Esophagus squamous epithelium (tissue), 5 donors: ENCODE measurements at regions not wholly inside any gene's neighbourhood (a gene's known extent, or its start where the extent isn't known, plus 50 kb on each side); places are given as distances from the start of the nearest gene placed in this dataset.

Source experiments
- DNase-seq: peaks from one replicate; lab custom pipeline; 2025; lab: John Stamatoyannopoulos, UW
- H3K27ac ChIP-seq, 4 donors: fragments of 200-600 bp; sonication (generic); one replicate each; pipeline ENCODE4 v1.5.1; 2016 to 2019; ENCODE audit warnings: mild to moderate bottlenecking in 1 of 4
- H3K27me3 ChIP-seq, 4 donors: fragments of 200-600 bp; sonication (generic); 1 replicate in 3 of 4; 2 replicates in 1 of 4; pipeline versions ENCODE4 v1.5.1 to v1.6.0; 2017 to 2021; ENCODE audit warnings: antibody characterized with exemption in 1 of 4
- H3K36me3 ChIP-seq, 3 donors: fragments of 200-600 bp; sonication (generic); one replicate each; pipeline ENCODE4 v1.5.1; 2016 to 2019
- H3K4me1 ChIP-seq, 3 donors: fragments of 200-600 bp; sonication (generic); one replicate each; pipeline ENCODE4 v1.5.1; 2017 to 2019
- H3K4me3 ChIP-seq, 4 donors: fragments of 200-600 bp; sonication (generic); 1 replicate in 3 of 4; 2 replicates in 1 of 4; pipeline ENCODE4 v1.5.1; 2016 to 2019; ENCODE audit warnings: mild to moderate bottlenecking in 2 of 4, moderate library complexity in 1 of 4
- H3K9me3 ChIP-seq, 3 donors: fragments of 200-600 bp; sonication (generic); one replicate each; pipeline ENCODE4 v1.5.1; 2016 to 2019
- POLR2A ChIP-seq, 4 donors: fragments of 450-650 bp; IDR thresholded peaks; one replicate each; pipeline ENCODE4 v1.6.1; 2017; ENCODE audit warnings: antibody characterized with exemption in 4 of 4, mild to moderate bottlenecking in 4 of 4, moderate library complexity in 3 of 4
- WGBS, 2 donors: methylation state at CpG; one replicate each; pipeline ENCODE4 v1.1.5; 2018; 5-methylcytosine and 5-hydroxymethylcytosine counted together
- intact Hi-C: fragments of 100-400 bp; cut with DNase I; formaldehyde crosslinking; loops from one replicate; pipeline ENCODE4 v1.15.0; 2022
- TF ChIP-seq, protein P1 (sequence below), 6 experiments: fragments of 450-650 bp in 4 of 6; fragments of 200-600 bp in 2 of 6; sonication (generic) in 2 of 6; IDR thresholded peaks; one replicate each; pipeline ENCODE4 v1.5.1; 2016 to 2019; ENCODE audit warnings: antibody characterized with exemption in 6 of 6, mild to moderate bottlenecking in 4 of 6, moderate library complexity in 4 of 6
- donor health status: DM: yes; HTN: yes; CAD: no.

DNA sequence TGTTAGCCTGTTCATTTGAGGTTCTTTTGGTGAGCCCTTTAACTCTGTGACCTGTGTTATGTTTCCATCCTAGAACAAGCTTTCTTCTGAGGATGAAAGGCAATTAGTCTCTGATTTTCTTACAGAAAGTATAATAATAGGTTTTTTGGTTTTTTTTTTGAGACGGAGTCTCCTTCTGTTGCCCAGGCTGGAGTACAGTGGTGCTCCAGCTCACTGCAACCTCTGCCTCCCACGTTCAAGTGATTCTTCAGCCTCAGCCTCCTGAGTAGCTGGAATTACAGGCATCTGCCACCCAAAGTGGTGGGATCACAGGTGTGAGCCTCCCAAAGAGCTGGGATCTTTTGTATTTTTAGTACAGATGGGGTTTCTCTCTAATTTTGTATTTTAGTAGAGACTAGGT lies 52.7 kb upstream of the SYNE2 start:
- H3K4me3 ChIP-seq: peak overlapping the region in 2 of 4 donors; percentile 38 to 55
- TF ChIP-seq POLR2A (IDR thresholded peaks at IDR 0.05): no peak
- TF ChIP-seq, protein P1, sequence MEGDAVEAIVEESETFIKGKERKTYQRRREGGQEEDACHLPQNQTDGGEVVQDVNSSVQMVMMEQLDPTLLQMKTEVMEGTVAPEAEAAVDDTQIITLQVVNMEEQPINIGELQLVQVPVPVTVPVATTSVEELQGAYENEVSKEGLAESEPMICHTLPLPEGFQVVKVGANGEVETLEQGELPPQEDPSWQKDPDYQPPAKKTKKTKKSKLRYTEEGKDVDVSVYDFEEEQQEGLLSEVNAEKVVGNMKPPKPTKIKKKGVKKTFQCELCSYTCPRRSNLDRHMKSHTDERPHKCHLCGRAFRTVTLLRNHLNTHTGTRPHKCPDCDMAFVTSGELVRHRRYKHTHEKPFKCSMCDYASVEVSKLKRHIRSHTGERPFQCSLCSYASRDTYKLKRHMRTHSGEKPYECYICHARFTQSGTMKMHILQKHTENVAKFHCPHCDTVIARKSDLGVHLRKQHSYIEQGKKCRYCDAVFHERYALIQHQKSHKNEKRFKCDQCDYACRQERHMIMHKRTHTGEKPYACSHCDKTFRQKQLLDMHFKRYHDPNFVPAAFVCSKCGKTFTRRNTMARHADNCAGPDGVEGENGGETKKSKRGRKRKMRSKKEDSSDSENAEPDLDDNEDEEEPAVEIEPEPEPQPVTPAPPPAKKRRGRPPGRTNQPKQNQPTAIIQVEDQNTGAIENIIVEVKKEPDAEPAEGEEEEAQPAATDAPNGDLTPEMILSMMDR (IDR thresholded peaks at IDR 0.05): no peak
- no peaks in the 10 kb centered on the region for H3K27me3 ChIP-seq
- H3K27ac ChIP-seq: no peak overlapping the region
- no peak for DNase-seq
- intact Hi-C loops: no loop called here
- no peaks in the 10 kb centered on the region for H3K9me3 ChIP-seq
- WGBS, 2 donors: 51 to 67% methylated on average over 2 of the region's 2 CpGs
- H3K36me3 ChIP-seq: no peaks in the 10 kb centered on the region
- peaks cover 0 to 11% (median 0%) of the 10 kb centered on the region in 3 donors for H3K4me1 ChIP-seq

DNA sequence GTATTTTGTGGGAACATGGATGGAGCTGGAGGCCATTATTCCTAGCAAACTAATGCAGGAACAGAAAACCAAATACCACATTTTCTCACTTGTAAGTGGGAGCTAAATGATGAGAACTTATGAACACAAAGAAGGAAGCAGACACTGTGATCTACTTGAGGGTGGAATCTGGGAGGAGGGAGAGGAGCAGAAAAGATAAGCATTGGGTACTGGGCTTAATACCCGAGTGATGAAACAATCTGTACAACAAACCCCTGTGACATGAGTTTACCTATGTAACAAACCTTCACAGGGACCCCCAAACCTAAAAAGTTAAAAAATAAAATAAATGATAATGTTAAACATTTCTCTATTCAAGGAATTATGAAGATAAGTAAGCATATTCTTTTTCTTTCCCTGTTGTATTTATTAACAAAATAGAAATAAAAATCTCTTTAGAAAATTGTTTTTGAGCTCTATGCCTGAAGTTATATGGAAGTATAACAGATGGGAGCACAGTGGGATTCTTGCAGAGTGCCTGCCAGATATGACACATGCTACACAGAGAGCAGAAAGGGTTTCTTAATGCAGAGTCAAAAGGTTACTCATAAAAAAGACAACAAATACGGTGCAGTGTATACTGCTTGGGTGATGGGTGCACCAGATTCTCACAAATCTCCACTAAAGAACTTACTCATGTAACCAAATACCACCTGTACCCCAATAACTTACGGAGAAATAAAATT lies 52.0 kb upstream of the SYNE2 start:
- no peak for TF ChIP-seq POLR2A (IDR thresholded peaks at IDR 0.05)
- TF ChIP-seq, protein P1 (IDR thresholded peaks at IDR 0.05): no peak
- no peak for DNase-seq
- H3K4me3 ChIP-seq: no peak overlapping the region
- 65 to 67% methylated on average over 3 of the region's 3 CpGs for WGBS, 2 donors
- H3K4me1 ChIP-seq: peaks cover 0 to 11% (median 0%) of the 10 kb centered on the region in 3 donors
- no peaks in the 10 kb centered on the region for H3K9me3 ChIP-seq
- no peaks in the 10 kb centered on the region for H3K27me3 ChIP-seq
- H3K27ac ChIP-seq: no peak overlapping the region
- intact Hi-C loops: no loop called here
- no peaks in the 10 kb centered on the region for H3K36me3 ChIP-seq
